Keratinocyte (primary cell): ENCODE measurements at regions not wholly inside any gene's neighbourhood (a gene's known extent, or its start where the extent isn't known, plus 50 kb on each side); places are given as distances from the start of the nearest gene placed in this dataset.

ENCODE experiments used
- DNase-seq: peaks from one replicate; pipeline ENCODE4 v3.0.0-alpha.2; 2011; ENCODE audit warnings: low read depth, missing footprints, low spot score
- FAIRE-seq: peaks from 2 replicates; lab custom pipeline; 2011; peaks lifted over from hg19 to GRCh38; lab: Jason Lieb, UNC
- H2AFZ ChIP-seq: 2 replicates; pipeline ENCODE4 v1.6.0; 2012; ENCODE audit warnings: low read length, control low read depth, inconsistent platforms; ENCODE audit not compliant: control insufficient read depth
- H3K27ac ChIP-seq: 2 replicates; pipeline ENCODE4 v1.5.1; 2011; ENCODE audit warnings: low read length; ENCODE audit not compliant: control insufficient read depth, insufficient read depth
- H3K27me3 ChIP-seq: 3 replicates; pipeline ENCODE4 v1.6.0; 2011; ENCODE audit warnings: low read length; ENCODE audit not compliant: control insufficient read depth, insufficient read depth; ENCODE audit errors: extremely low read depth
- H3K36me3 ChIP-seq, 2 experiments: 2 replicates in 1 of 2; 3 replicates in 1 of 2; pipeline ENCODE4 v1.5.1; 2011; ENCODE audit warnings: low read length in 2 of 2, mild to moderate bottlenecking in 1 of 2; ENCODE audit not compliant: control insufficient read depth in 2 of 2, insufficient read depth in 2 of 2; ENCODE audit errors: extremely low read depth in 1 of 2
- H3K4me1 ChIP-seq: 3 replicates; pipeline ENCODE4 v1.5.1; 2011; ENCODE audit warnings: low read length; ENCODE audit not compliant: control insufficient read depth, insufficient read depth; ENCODE audit errors: extremely low read depth
- H3K4me2 ChIP-seq: 3 replicates; pipeline ENCODE4 v1.6.0; 2011; ENCODE audit warnings: low read depth, low read length; ENCODE audit not compliant: control insufficient read depth, insufficient read depth; ENCODE audit errors: extremely low read depth
- H3K4me3 ChIP-seq, 3 experiments: fragments of 200-600 bp in 1 of 3; sonication (generic) in 1 of 3; 2 replicates in 2 of 3; 3 replicates in 1 of 3; pipeline ENCODE4 v1.5.1; 2011 to 2016; ENCODE audit warnings: low read length in 3 of 3, mild to moderate bottlenecking in 3 of 3, control low read depth in 2 of 3, inconsistent platforms in 1 of 3, low read depth in 1 of 3, mixed read lengths in 1 of 3, mixed run types in 1 of 3, moderate library complexity in 1 of 3; ENCODE audit not compliant: control insufficient read depth in 2 of 3, insufficient read depth in 2 of 3; ENCODE audit errors: extremely low read depth in 1 of 3
- H3K79me2 ChIP-seq: 2 replicates; pipeline ENCODE4 v1.6.0; 2012; ENCODE audit warnings: low read length; ENCODE audit not compliant: control insufficient read depth, insufficient read depth
- H3K9ac ChIP-seq: 3 replicates; pipeline ENCODE4 v1.6.0; 2011; ENCODE audit warnings: low read length; ENCODE audit not compliant: control insufficient read depth, insufficient read depth; ENCODE audit errors: extremely low read depth
- H3K9me1 ChIP-seq: 3 replicates; pipeline ENCODE4 v1.6.0; 2011; ENCODE audit warnings: low read length; ENCODE audit not compliant: control insufficient read depth, insufficient read depth; ENCODE audit errors: extremely low read depth
- H3K9me3 ChIP-seq: 2 replicates; pipeline ENCODE4 v1.5.1; 2012; ENCODE audit warnings: low read depth, low read length; ENCODE audit not compliant: control insufficient read depth
- H4K20me1 ChIP-seq: 3 replicates; pipeline ENCODE4 v1.6.0; 2011; ENCODE audit warnings: low read length; ENCODE audit not compliant: control insufficient read depth, insufficient read depth; ENCODE audit errors: extremely low read depth
- EZH2 ChIP-seq: IDR thresholded peaks from one replicate; pipeline ENCODE4 v1.6.1; 2012; ENCODE audit warnings: inconsistent platforms, mild to moderate bottlenecking, low read length, moderate library complexity
- dilution Hi-C: fragments of 300-500 bp; cut with MboI; formaldehyde crosslinking; loops from one replicate; pipeline ENCODE4 v1.7.0; 2020; ENCODE audit warnings: low sequenced_read_pairs; ENCODE audit not compliant: extremely low pct_ligation_motif_present
- TF ChIP-seq, protein P1 (sequence below), 3 experiments: IDR thresholded peaks in 1 of 3; conservative IDR thresholded peaks in 1 of 3; optimal IDR thresholded peaks in 1 of 3; 2 replicates in 2 of 3; 3 replicates in 1 of 3; pipeline versions ENCODE3 to v1.5.1; 2011; ENCODE audit warnings: low read length in 3 of 3, mild to moderate bottlenecking in 3 of 3, moderate library complexity in 2 of 3, control low read depth in 1 of 3, inconsistent platforms in 1 of 3; ENCODE audit not compliant: insufficient read depth in 2 of 3; ENCODE audit errors: extremely low read depth in 1 of 3

DNA sequence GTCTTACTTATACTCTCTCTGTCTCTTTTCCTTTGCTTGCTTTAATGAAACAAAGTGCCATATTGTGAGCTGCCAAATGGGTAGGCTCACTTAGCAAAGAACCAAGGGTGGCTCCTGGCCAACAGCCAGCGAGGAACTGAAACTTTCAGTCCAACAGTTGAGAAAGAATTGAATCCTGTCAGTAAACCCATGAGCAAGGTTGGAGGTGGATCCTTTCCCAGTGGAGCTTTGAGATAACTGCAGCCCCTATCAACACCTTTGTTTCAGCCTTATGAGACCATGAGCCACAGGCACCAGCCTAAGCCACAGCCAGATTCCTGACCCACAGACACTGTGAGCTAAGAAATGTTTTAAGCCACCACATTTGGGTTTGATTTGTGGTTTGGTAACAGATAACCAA lies 362.2 kb downstream of the PDGFC start:
- dilution Hi-C loops: no loop called here
- Histone ChIP-seq H4K20me1 (no peaks in the 10 kb centered on the region), H2AFZ (no peak overlapping the region), H3K4me2 (no peak overlapping the region), H3K9ac (no peak overlapping the region), H3K79me2 (no peaks in the 10 kb centered on the region), H3K4me3 (no peak overlapping the region), H3K27me3 (no peaks in the 10 kb centered on the region), H3K36me3 (no peaks in the 10 kb centered on the region), H3K27ac (no peak overlapping the region), H3K4me1 (no peaks in the 10 kb centered on the region), H3K9me1 (no peaks in the 10 kb centered on the region), H3K9me3 (no peaks in the 10 kb centered on the region)
- TF ChIP-seq, protein P1, sequence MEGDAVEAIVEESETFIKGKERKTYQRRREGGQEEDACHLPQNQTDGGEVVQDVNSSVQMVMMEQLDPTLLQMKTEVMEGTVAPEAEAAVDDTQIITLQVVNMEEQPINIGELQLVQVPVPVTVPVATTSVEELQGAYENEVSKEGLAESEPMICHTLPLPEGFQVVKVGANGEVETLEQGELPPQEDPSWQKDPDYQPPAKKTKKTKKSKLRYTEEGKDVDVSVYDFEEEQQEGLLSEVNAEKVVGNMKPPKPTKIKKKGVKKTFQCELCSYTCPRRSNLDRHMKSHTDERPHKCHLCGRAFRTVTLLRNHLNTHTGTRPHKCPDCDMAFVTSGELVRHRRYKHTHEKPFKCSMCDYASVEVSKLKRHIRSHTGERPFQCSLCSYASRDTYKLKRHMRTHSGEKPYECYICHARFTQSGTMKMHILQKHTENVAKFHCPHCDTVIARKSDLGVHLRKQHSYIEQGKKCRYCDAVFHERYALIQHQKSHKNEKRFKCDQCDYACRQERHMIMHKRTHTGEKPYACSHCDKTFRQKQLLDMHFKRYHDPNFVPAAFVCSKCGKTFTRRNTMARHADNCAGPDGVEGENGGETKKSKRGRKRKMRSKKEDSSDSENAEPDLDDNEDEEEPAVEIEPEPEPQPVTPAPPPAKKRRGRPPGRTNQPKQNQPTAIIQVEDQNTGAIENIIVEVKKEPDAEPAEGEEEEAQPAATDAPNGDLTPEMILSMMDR (optimal IDR thresholded peaks at IDR 0.05 in 1 of 3, IDR thresholded peaks at IDR 0.05 in 1 of 3, conservative IDR thresholded peaks at IDR 0.05 in 1 of 3; ENCODE audit: extremely low read depth in 1 of 3, insufficient read depth in 2 of 3, low read length in 3 of 3): no peak
- no peak for TF ChIP-seq EZH2
- FAIRE-seq (no peak), DNase-seq (no peak)

DNA sequence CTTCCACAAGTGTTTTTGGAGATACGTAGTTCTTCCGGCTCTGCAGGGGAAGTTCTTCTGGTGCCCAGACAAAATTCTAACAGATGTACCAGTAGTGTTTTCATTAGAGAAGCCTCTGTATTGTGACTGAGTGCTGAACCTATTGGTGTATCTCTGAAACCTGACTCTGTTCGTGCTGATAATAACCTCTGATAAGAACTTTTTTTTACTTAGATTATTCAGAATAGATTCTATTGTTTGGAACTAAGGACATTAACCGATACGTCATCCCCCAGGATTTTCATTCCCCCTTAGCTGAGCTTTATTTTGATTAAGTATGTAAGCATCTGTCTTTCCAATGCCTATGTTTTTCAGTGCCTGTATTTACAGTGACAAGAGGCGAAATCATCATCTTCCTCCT lies 362.9 kb downstream of the PDGFC start:
- TF ChIP-seq EZH2: no peak
- TF ChIP-seq, protein P1 (optimal IDR thresholded peaks at IDR 0.05 in 1 of 3, IDR thresholded peaks at IDR 0.05 in 1 of 3, conservative IDR thresholded peaks at IDR 0.05 in 1 of 3; ENCODE audit: extremely low read depth in 1 of 3, insufficient read depth in 2 of 3, low read length in 3 of 3): no peak
- Histone ChIP-seq H3K27me3 (no peaks in the 10 kb centered on the region), H3K9me1 (no peaks in the 10 kb centered on the region), H2AFZ (no peak overlapping the region), H4K20me1 (no peaks in the 10 kb centered on the region), H3K9me3 (no peaks in the 10 kb centered on the region), H3K4me2 (no peak overlapping the region), H3K36me3 (no peaks in the 10 kb centered on the region), H3K79me2 (no peaks in the 10 kb centered on the region), H3K4me1 (no peaks in the 10 kb centered on the region), H3K27ac (no peak overlapping the region), H3K4me3 (no peak overlapping the region), H3K9ac (no peak overlapping the region)
- no peak for DNase-seq
- FAIRE-seq: no peak
- dilution Hi-C loops: no loop called here
